ENCODE measurements at regions not wholly inside any gene's neighbourhood (a gene's known extent, or its start where the extent isn't known, plus 50 kb on each side); places are given as distances from the start of the nearest gene placed in this dataset.
"Not testable (repeated sequence)": the region's sequence is repeated elsewhere in the genome, so short reads cannot be mapped to it uniquely, and the experiment has no call there.

GRCh38 chr2:194557993-194558392 lies 1099.0 kb upstream of the SLC39A10 start:
- no peak for DNase-seq (ENCODE audit: low read depth, low spot score)

GRCh38 chr2:194556629-194557028 lies 1100.4 kb upstream of the SLC39A10 start:
- DNase-seq (ENCODE audit: low read depth, low spot score) = no peak

DNA sequence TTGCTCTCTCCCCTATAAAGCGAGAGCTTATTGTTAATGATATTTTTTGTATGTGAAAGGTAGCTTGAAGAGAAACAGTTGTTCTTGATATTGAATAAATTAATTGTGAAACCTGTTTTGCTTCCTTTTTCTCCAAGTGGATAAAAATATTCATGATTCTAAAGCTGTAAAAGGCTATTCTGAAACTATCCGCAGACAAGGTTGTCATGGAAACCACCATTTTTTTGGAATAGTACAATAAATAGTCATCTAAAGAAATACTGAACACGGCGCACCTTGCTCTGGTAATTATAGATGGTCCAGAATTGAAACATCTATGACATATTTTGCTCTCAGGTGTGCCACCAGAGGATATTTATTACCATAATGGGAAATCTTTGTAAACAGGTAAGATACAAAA lies 1103.0 kb upstream of the SLC39A10 start:
- no peak for DNase-seq (ENCODE audit: low read depth, low spot score)

GRCh38 chr2:194550702-194551101 lies 1106.3 kb upstream of the SLC39A10 start:
- no peak for DNase-seq (ENCODE audit: low read depth, low spot score)

DNA sequence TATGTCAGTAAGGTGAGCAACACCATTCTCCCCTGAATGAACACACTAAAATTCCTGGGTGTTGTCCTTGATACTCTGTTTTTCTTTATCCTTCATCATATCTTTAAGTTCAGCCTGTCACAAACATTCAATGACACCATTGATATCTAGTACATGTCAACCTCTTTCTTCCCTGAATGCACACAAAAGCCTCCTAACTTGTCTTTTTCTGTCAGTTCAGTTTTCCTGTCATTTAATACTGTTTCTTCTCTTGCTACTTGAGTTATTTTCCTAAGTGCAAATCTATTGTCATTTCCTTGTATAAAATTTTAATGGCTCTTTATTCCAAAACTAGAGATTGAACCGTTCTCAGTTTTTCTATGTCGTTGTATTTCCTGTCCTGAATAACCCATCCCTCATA lies 1107.6 kb upstream of the SLC39A10 start:
- DNase-seq (ENCODE audit: low read depth, low spot score) = no peak

- no peak for DNase-seq (ENCODE audit: low read depth, low spot score)
Measured at GRCh38 chr2:194545978-194546377, 1111.0 kb upstream of the SLC39A10 start.

GRCh38 chr2:194539425-194539824 lies 1117.6 kb upstream of the SLC39A10 start:
- no peak for DNase-seq (ENCODE audit: low read depth, low spot score)

DNA sequence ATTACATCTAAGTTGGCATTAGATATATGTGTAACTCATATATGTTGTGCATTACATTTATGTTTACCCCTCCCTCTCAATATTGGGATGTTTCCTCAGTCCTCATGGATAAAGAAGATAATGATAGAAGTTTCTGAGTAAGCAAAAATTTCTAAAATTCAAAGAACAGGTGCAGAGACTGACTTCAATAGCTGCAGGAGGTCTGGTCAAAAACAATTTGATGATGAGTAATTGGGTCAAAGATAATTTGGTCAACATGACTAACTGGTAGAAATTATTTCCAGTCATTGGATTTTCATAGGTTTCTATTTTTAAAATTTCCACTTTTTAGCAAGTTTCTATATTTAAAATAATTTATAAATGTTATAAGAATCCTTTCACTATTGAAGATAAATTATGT lies 1130.9 kb upstream of the SLC39A10 start:
- no peak for DNase-seq (ENCODE audit: low read depth, low spot score)

GRCh38 chr2:194514281-194514680 lies 1142.7 kb upstream of the SLC39A10 start:
- DNase-seq (ENCODE audit: low read depth, low spot score) = no peak

- DNase-seq (ENCODE audit: low read depth, low spot score) = not testable (repeated sequence)
Measured at GRCh38 chr2:194511070-194511469, 1146.0 kb upstream of the SLC39A10 start.

GRCh38 chr2:194504876-194505275 lies 1152.2 kb upstream of the SLC39A10 start:
- not testable (repeated sequence) for DNase-seq (ENCODE audit: low read depth, low spot score)

GRCh38 chr2:194495046-194495445 lies 1162.0 kb upstream of the SLC39A10 start:
- DNase-seq (ENCODE audit: low read depth, low spot score) = no peak

DNA sequence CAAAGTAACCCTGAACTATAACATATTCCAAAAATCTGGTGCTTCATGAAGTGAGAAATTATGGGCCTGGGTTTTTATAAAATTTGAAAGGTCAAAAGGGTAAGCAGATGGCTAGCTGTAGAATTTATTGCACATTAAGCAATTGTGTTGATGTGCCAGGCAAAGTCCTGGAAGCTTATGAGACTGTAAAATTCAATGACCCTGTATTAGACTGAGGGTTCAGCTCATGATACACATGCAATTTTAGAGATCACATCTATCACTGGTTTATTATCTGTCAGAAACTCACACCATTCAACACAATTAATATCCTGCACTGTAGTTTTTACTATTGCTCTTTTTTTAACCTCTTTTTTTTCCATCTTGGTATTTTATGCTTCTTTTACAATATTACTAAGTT lies 1162.6 kb upstream of the SLC39A10 start:
- no peak for DNase-seq (ENCODE audit: low read depth, low spot score)

DNA sequence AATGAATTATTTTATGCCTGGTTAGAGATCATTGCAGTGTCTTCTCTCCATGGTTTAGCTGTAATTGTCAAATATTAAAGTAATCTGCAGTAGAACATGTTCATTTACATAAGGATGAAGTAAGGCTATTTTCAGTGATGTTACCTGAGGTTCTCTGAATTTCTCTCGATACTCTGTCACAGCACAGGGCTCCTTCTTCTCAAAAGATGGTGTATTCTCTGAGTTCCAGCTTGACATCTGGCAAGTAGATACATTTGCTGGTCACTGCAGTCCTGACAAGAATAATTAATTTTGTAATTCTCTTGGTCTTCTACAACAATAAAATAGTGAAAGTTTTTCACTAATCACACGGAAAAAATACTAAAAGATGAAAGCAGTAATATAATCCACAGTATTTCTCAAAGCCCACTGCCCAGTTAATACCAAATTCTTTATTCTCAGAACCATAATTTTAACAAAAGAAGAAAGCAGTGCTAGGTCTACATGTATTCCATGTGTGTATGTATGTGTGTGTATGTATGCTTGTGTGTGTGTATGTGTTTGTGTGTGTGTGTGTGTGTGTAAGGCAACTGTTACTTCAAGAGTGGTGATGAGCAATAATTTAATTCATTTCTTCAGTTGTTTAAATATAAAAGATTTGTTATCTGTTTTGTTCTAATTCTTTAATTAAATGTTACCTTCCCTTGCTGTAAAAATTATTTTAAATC lies 1165.5 kb upstream of the SLC39A10 start:
- no peak for DNase-seq (ENCODE audit: low read depth, low spot score)

DNA sequence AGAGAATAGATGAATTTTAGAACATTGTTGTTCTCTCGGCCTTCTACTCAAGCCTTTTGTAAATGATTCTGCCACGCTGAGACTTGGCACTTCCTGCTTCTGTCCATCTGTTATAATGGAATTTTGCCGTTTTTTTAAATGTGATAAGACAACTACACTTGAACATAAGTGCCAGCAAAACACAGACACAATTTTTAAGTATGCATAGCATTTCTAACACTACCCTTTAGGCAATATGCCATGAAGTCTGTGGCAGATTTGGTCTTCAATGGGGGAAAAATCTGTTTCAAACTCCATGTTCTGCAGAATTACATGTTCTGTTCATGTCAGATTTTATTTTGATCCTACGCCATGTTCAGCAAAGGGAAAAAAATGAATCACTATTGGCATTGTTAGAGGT lies 1170.7 kb upstream of the SLC39A10 start:
- no peak for DNase-seq (ENCODE audit: low read depth, low spot score)

- DNase-seq (ENCODE audit: low read depth, low spot score) = no peak
Measured at GRCh38 chr2:194483041-194483440, 1174.0 kb upstream of the SLC39A10 start.

DNA sequence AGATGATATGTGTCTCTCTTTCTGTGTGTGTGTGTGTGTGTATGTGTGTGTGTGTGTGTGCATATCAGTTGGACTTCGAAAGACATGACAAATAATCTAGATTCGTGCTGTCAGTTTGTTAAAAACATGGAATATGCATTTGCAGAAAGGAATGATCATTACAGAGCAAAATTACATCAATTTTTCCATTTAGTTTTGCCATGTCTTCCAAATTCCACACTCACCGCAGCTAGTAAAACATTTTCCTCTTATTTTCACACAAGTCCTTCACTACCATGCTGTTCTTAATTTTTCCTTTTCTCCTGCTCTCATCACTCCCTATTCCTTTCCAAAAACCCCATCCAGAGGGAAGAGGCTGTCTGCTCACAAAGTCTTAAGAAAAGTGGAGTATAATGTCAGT lies 1191.4 kb upstream of the SLC39A10 start:
- DNase-seq (ENCODE audit: low read depth, low spot score) = no peak

GRCh38 chr2:194464964-194465638 lies 1191.9 kb upstream of the SLC39A10 start:
- DNase-seq (ENCODE audit: low read depth, low spot score) = no peak

GRCh38 chr2:194462883-194463282 lies 1194.1 kb upstream of the SLC39A10 start:
- not testable (repeated sequence) for DNase-seq (ENCODE audit: low read depth, low spot score)

DNA sequence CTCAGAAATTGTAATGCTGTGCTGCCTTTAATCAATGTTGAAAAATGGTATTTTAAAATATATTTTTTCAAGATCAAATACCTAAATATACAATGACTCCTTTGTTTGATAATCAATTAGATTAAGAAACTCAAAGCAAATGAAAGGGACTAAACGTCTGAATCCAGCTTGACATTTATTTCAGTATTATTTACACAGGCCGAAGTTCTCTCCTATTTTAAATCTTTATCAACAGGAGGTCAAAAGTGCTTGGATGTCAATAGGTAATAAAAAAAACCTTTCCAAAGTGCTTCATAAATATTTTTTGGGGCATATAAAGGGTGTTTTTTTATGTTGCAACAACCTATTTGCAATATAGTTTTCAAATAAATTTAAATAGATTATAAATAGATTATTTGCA lies 1201.7 kb upstream of the SLC39A10 start:
- DNase-seq (ENCODE audit: low read depth, low spot score) = no peak

DNA sequence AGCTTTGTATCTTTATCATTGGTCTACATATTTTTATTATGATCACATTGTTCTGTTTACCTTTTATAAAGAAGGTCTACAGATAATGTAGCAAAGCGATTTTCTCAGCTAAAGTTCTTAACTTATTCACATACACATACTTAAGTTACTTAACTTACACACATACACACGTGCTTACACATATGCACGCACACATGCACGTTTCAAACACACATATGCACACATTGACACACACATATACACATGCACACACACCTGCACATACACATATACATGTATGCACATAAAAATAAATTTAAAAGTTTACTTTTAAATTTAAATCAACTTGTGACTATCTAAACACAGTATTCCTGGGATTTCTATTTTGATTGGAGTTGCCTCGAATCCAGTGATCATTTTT lies 1204.5 kb upstream of the SLC39A10 start:
- no peak for DNase-seq (ENCODE audit: low read depth, low spot score)

DNA sequence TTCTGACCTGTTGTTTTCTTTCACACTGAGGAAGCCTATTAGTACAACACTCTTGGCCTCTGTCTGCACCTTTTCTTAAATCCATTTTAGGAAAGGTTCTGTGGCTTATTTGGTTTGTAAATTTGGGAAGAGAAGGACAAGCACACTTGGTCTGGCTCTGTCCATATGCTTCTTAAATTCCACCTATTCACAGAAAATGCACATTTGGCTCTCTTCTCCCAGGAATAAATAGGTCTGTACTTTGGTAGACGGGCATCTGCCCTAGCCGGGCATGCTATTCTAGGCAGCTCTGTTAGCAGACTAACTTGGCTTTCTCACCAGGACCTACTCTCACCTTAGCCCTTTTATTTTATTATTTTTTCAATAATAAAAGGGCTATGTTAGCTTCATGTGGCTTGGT lies 1211.8 kb upstream of the SLC39A10 start:
- no peak for DNase-seq (ENCODE audit: low read depth, low spot score)

GRCh38 chr2:194443926-194444325 lies 1213.1 kb upstream of the SLC39A10 start:
- no peak for DNase-seq (ENCODE audit: low read depth, low spot score)

All from activated CD4-positive, CD25-positive, alpha-beta regulatory T cell treated with anti-CD3 and anti-CD28 coated beads, Interleukin-2, amount 50 U/mL, for 16 hours (primary cell).